ENCODE measurements at regions not wholly inside any gene's neighbourhood (a gene's known extent, or its start where the extent isn't known, plus 50 kb on each side); places are given as distances from the start of the nearest gene placed in this dataset.

DNA sequence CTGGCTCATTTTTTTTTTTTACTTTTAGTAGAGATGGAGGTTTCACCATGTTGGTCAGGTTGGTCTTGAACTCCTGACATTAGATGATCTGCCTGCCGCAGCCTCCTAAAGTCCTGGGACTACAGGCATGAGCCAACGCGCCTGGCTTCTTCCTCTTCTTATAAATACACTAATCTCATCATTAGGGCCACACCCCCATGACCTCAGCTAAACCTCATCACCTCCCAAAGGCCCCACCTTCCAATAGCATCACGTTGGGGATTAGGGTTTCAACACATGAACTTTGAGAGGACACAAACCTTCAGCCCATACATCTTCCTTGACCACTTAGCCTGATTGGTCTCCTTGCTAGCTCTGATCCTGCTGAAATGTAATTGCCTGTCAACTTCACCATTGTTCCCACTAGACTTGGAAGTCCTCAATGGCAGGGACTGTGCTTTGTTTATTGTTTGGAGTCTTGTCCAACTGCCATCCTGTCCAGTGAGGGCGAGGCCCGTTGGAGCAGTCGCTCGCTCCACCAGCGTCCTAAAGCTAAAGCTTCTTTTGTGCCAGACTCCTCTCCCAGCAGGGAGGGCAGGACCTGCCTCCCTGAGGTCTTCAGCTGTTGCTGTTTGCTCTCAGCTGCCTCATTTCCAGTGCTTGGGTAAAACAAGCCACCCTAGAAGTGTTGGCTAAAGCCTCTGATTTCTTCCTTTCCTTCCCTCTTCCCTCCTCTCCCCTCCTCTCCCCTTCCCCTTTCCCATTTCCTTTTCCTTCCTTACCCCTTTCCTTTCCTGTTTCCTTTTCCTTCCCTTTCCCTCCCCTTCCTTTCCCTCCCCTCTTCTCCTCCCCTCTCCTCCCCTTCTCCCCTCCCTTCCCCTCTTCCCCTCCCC, 85.3 kb downstream of the HAPSTR1 start:
- TF ChIP-seq GATA2 (IDR thresholded peaks at IDR 0.05; ENCODE audit: low read depth, low read length) (no peak), GATA3 (IDR thresholded peaks at IDR 0.05; ENCODE audit: low read depth, low read length) (no peak)

DNA sequence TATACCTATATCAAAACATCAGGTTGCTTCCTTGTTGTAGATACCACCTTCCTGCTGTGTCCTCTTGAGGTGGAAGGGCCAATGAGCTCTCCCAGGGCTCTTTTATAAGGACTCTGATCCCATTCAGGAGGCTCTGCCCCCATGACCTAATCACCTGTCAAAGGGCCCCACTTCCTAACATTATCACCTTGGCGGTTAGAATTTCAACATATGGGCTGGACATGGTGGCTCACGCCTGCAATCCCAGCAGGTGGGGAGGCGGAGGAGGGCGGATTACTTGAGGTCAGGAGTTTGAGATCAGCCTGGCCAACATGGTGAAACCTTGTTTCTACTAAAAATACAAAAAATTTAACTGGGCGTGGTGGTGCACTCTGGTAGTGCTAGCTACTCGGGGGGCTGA, 86.4 kb downstream of the HAPSTR1 start:
- TF ChIP-seq GATA2 (IDR thresholded peaks at IDR 0.05; ENCODE audit: low read depth, low read length), result no peak
- TF ChIP-seq GATA3 (IDR thresholded peaks at IDR 0.05; ENCODE audit: low read depth, low read length), result no peak

DNA sequence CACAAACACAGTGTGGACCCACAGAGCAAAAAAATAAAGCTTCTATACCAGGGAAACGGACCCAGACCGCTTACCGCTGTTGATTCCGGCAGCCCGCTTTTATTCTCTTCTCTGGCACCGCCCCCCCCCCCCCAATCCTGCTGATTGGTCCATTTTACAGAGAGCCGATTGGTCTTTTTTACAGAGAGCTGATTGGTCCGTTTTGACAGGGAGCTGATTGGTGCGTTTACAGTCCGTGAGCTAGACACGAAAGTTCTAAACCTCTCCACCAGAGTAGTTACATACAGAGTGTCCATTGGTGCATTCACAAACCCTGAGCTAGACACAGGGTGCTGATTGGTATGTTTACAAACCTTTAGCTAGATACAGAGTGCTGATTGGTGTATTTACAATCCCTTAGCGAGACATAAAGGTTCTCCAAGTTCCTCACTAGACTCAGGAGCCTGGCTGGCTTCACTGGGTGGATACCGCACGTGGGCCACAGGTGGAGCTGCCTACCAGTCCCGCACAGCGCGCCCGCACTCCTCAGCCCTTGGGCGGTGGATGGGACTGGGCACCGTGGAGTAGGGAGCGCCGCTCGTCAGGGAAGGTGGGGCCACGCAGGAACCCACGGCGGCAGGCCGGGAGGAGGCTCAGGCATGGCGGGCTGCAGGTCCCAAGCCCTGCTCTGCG, 92.4 kb downstream of the HAPSTR1 start:
- no peak for TF ChIP-seq GATA3 (IDR thresholded peaks at IDR 0.05; ENCODE audit: low read depth, low read length)
- TF ChIP-seq GATA2 (IDR thresholded peaks at IDR 0.05; ENCODE audit: low read depth, low read length), result no peak

DNA sequence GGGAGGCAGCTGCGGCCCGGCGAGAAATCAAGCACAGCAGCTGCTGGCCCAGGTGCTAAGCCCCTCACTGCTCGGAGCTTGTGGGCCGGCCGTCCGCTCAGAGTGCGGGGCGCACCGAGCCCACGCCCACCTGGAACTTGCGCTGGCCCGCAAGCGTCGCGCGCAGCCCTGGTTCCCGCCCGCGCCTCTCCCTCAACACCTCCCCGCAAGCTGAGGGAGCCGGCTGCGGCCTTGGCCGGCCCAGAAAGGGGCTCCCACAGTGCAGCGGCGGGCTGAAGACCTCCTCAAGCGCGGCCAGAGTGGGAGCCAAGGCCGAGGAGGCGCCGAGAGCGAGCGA, 92.9 kb downstream of the HAPSTR1 start:
- TF ChIP-seq GATA2 (IDR thresholded peaks at IDR 0.05; ENCODE audit: low read depth, low read length) (no peak), GATA3 (IDR thresholded peaks at IDR 0.05; ENCODE audit: low read depth, low read length) (no peak)

DNA sequence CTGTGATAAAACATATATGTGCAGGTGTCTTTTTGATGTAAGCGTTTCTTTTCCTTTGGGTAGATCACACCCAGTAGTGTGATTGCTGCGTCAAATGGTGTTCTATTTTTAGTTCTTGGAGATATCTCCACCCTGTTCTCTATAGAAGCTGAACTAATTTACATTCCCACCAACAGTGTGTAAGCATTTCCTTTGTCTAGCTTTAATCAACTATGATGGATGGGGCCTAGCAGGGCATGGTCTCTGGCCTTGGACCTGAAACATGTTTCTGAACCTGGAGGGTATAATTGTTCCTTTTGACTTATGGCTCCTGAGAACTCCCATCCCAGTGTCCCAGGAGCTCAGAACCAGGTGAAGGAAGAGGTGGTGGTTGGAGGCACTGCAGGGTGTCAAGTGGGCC, 93.9 kb downstream of the HAPSTR1 start:
- TF ChIP-seq GATA3 (IDR thresholded peaks at IDR 0.05; ENCODE audit: low read depth, low read length) (no peak), GATA2 (IDR thresholded peaks at IDR 0.05; ENCODE audit: low read depth, low read length) (no peak)

DNA sequence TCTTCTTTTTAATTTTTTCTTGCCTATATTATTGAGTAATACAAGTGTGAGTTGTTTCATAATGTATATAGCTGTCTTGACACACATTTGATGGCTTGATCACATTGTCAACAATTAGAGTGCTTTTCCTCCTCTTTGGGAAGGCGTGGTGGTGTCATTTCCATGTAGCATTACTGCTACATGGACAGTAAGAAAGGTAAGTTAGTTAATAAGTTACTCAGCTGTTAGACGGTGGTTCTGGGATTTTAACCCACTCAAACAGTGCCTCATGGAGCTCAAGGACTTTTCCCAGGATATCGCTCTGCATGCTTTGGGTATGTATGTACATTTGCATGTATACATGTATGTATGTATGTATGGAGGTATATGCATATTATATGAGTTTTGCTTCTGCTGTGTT, 94.6 kb downstream of the HAPSTR1 start:
- TF ChIP-seq GATA3 (IDR thresholded peaks at IDR 0.05; ENCODE audit: low read depth, low read length) (no peak), GATA2 (IDR thresholded peaks at IDR 0.05; ENCODE audit: low read depth, low read length) (no peak)

DNA sequence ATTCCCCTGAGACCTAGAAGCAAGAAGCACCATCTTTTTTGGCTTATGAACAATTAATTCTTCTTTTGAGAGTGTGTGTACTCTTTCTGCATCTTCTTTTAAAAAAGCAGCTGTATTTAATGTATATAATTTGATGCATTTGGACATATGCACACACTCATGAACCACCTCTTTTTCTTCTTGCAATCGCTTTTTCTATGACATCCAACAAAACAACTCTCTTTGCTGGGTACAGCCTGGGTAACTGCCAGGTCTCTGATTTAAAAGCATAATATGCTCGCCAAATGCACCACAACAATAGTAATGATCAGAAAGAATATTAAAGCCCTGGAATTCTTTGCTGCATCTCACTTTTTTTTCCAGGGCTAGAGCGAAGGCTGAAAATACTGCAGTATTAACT, 97.3 kb downstream of the HAPSTR1 start:
- TF ChIP-seq GATA3 (IDR thresholded peaks at IDR 0.05; ENCODE audit: low read depth, low read length) (no peak), GATA2 (IDR thresholded peaks at IDR 0.05; ENCODE audit: low read depth, low read length) (no peak)

DNA sequence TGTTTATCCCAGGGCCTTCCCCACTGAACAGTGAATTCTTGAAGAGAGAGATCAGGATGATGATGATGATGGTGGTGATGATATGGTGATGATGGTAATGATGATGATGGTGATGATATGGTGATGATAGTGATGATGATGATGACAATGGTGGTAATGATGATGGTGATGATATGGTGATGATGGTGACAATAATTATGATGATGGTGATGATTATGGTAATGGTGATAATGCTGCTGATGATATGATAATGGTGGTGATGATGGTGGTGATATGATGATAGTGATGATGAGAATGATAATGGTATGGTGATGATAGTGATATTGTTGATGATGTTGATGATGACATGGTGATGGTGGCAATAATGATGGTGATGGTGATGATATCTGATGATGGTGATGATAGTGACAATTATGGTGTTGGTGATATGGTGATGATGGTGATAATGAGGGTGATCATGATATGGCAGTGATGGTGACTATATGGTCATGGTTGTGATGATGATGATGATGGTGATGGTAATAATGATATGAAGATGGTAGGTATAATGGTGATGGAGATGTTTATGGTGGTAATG, 99.9 kb downstream of the HAPSTR1 start:
- TF ChIP-seq GATA2 (IDR thresholded peaks at IDR 0.05; ENCODE audit: low read depth, low read length) (no peak), GATA3 (IDR thresholded peaks at IDR 0.05; ENCODE audit: low read depth, low read length) (no peak)

DNA sequence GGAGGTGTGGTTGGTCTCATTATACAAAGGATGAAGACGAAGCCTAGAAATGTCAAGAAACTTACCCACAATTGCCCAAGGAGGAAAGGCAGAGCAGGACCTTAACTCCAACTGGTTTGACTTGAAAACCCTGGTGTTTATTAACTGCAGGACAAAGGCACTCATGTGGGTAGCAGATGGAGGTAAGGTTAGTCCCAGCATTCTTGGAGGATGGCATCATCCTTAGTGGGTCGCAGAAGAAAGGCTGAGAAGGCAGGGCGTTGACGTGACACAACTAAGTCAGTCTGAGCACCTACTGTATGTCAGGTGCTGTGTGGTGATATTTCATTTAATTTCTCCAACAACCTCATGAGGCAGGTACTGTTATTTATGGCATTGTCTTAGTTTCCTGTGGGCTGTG, 101.3 kb downstream of the HAPSTR1 start:
- TF ChIP-seq GATA2 (IDR thresholded peaks at IDR 0.05; ENCODE audit: low read depth, low read length), result no peak
- no peak for TF ChIP-seq GATA3 (IDR thresholded peaks at IDR 0.05; ENCODE audit: low read depth, low read length)

DNA sequence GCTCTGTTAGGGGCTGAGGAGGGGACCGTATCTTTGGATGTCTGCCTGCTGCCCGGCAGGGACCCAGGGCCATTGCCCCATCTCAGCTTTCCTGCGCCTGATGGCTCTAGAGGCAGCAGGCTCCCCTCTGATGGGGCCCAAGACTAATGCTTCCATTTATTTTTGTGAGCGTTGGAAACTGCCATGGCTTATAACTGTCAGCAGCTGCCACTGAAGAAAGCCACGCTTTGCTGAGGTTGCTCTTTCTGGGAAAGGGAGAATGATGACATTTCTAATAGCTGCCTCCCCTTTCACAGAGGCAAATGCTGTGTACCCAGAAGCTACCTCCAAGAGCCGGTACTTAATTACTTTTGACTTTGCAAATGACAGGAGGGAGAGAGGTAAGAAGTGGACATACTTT, 103.8 kb downstream of the HAPSTR1 start:
- TF ChIP-seq GATA3 (IDR thresholded peaks at IDR 0.05; ENCODE audit: low read depth, low read length), result no peak
- no peak for TF ChIP-seq GATA2 (IDR thresholded peaks at IDR 0.05; ENCODE audit: low read depth, low read length)

DNA sequence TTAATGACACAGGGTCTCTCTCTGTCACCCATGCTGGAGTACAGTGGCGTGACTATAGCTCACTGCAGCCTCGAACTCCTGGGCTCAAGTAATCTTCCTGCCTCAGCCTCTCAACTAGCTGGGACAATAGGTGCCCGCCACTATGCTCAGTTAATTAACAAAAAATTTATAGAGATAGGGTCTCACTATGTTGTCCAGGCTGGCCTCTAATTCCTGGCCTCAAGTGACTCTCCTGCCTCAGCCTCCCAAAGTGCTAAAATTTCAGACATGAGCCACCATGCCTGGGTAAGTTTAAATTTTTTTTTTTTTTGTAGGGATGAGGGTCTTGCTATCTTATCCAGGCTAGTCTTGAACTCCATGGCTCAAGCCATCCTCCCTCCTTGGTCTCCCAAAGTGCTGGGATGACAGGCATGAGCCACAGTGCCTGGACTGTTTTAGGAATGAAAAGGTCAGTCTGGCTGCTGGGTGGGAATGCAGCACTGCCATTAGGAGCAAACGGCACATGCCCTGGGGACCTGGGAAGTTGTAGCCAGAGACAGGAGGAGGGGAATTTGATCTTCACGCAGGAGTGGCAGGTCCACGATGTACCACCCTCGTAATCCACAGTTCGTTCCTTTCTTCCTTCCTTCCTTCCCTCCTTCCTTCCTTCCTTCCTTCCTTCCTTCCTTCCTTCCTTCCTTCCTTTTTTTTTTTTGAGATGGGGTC, 106.7 kb downstream of the HAPSTR1 start:
- TF ChIP-seq GATA2 (IDR thresholded peaks at IDR 0.05; ENCODE audit: low read depth, low read length), result no peak
- TF ChIP-seq GATA3 (IDR thresholded peaks at IDR 0.05; ENCODE audit: low read depth, low read length), result no peak

DNA sequence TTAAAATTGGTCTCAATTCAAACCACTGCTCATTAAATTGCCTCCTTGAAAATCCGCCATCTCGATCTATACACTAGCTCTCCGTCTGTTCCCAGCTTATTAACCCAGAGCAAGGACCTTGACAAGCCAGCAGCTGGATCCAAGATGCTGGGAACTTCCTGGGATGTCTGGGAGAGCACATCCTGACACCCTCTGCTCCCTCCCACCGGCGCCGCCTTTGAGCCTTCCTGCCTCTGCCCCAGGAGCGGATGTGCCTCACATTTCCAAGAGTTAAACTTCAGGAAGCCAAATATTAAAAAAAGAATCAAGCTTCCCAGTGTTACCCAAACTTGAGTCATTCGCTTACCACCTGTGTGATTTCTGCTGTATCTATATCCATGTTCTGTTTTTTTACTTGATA, 107.9 kb downstream of the HAPSTR1 start:
- no peak for TF ChIP-seq GATA2 (IDR thresholded peaks at IDR 0.05; ENCODE audit: low read depth, low read length)
- no peak for TF ChIP-seq GATA3 (IDR thresholded peaks at IDR 0.05; ENCODE audit: low read depth, low read length)

DNA sequence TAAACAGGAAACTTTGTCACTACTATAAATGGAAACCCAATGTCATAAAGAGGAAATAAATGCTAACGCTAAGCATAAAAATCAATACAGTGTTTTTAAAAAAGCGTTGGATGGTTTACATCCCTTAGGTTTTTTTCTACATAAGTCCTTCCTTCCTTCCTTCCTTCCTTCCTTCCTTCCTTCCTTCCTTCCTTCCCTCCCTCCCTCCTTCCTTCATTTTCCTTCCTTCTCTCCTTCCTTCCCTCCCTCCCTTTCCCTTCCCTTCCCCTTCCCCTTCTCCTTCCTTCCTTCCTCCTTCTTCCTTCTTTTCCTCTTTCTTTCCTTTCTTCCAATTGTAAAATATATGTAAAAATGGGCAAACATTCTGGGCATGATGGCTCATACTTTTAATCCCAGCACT, 108.3 kb downstream of the HAPSTR1 start:
- TF ChIP-seq GATA2 (IDR thresholded peaks at IDR 0.05; ENCODE audit: low read depth, low read length), result no peak
- TF ChIP-seq GATA3 (IDR thresholded peaks at IDR 0.05; ENCODE audit: low read depth, low read length), result no peak

DNA sequence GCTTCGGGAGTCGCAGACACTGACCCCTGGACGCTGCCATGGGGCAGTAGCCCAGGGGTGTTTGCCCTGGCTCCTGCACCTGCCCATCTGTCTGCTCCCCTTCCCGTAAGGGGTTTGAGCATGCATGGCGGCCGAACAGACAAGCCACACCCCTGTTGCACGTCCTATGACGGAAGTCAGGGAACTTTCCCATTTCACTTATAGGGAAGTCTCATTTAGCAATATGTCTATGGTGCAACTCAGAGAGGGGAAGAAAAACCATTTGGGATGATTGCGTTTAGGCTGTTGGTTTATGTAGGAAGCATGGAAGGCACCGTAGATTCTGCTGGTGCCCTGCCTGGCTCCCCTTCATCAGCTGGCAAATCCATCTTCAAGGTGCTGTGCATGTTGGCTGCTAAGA, 112.5 kb downstream of the HAPSTR1 start:
- no peak for TF ChIP-seq GATA3 (IDR thresholded peaks at IDR 0.05; ENCODE audit: low read depth, low read length)
- no peak for TF ChIP-seq GATA2 (IDR thresholded peaks at IDR 0.05; ENCODE audit: low read depth, low read length)

Measured in SH-SY5Y (cell line).